ENCODE measurements at regions not wholly inside any gene's neighbourhood (a gene's known extent, or its start where the extent isn't known, plus 50 kb on each side); places are given as distances from the start of the nearest gene placed in this dataset.

GRCh38 chr6:119717942-119718341 is 368.4 kb upstream of the MAN1A1 start:
- TF ChIP-seq TAF1 (IDR thresholded peaks at IDR 0.05; ENCODE audit: borderline replicate concordance, low read depth, low read length): no peak
- no peak for TF ChIP-seq POLR2AphosphoS5 (IDR thresholded peaks at IDR 0.05; ENCODE audit: low read depth, low read length)
- TF ChIP-seq POLR2A (IDR thresholded peaks at IDR 0.05; ENCODE audit: low read depth, low read length): no peak
- no peak for DNase-seq (ENCODE audit: insufficient read length)

DNA sequence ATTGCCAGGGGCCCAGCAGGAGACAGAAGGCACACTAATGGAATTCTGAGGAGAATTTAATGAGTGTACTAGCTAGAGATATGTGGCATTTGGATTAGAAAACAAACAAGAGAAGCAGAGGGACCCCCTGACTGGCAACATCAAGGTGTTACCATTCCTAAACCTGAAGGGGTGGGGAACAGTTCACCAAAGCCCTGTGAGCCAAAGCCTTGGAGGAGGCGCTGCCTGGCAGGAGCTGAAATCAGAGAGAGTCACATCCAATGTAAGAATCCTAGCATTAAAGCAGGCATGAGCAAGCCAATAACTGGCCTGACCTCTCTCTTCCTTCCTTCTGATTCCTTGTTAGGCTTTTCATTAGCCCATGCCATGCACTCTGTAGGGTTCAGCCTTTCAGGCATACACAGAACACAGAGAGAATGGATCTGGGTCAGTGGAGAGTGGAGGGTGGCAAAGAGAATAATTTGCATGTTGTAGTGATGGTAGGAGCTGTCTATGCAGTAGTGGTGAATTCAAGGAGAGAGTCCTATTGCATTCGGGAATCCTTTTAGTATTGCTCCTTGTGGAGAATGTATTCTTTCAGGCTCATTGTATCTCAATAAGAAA is 367.2 kb upstream of the MAN1A1 start:
- DNase-seq (ENCODE audit: insufficient read length) (no peak), FAIRE-seq (no peak)
- no peak for TF ChIP-seq POLR2A (IDR thresholded peaks at IDR 0.05; ENCODE audit: low read depth, low read length)

More at GRCh38 chr6:119717942-119718341, 368.4 kb upstream of the MAN1A1 start:
- FAIRE-seq: no peak

DNA sequence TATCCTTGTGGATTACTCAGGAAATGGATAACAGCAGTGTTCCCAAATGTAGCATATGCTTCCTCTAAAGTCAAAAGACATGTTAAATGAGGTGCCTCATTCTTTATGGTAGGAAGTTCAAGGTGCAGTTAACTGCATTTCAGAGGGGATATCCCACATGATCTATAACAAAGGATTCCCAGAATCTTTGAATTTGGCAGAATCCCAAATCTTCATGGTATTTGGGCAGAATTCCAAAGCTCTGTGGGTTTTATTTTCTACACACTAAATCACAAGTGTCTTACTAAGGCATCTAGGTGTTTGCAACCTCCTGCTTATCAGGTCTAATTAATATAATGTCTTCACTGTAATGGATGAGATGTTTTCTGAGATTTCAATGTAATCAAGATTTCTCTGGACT is 364.3 kb upstream of the MAN1A1 start:
- FAIRE-seq (no peak), DNase-seq (ENCODE audit: insufficient read length) (no peak)
- TF ChIP-seq TAF1 (IDR thresholded peaks at IDR 0.05; ENCODE audit: borderline replicate concordance, low read depth, low read length) (no peak), POLR2AphosphoS5 (IDR thresholded peaks at IDR 0.05; ENCODE audit: low read depth, low read length) (no peak), POLR2A (IDR thresholded peaks at IDR 0.05; ENCODE audit: low read depth, low read length) (no peak)

DNA sequence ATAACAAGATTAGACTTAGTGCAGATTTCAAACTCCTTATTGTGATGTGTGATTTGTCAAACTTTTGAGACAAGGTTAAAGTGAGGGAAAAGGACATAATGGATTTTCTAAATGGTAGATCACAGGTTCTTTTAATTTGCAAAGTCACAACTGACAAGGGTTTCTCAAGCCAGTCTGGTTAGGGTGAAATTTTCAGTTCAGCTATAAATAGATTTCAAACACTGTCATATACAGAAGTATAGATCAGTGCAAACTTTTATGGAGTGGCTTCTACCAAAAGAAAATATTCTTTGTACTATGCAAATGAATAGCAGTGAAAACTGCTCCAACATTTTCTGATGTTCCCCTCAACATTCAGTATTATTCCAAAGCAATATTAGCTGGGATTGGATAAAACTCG is 337.1 kb upstream of the MAN1A1 start:
- FAIRE-seq (no peak), DNase-seq (ENCODE audit: insufficient read length) (no peak)
- no peak for TF ChIP-seq POLR2AphosphoS5 (IDR thresholded peaks at IDR 0.05; ENCODE audit: low read depth, low read length)
- no peak for TF ChIP-seq POLR2A (IDR thresholded peaks at IDR 0.05; ENCODE audit: low read depth, low read length)
- TF ChIP-seq TAF1 (IDR thresholded peaks at IDR 0.05; ENCODE audit: borderline replicate concordance, low read depth, low read length): no peak

- no peak for FAIRE-seq
- DNase-seq (ENCODE audit: insufficient read length): no peak
- TF ChIP-seq POLR2AphosphoS5 (IDR thresholded peaks at IDR 0.05; ENCODE audit: low read depth, low read length): no peak
- TF ChIP-seq TAF1 (IDR thresholded peaks at IDR 0.05; ENCODE audit: borderline replicate concordance, low read depth, low read length): no peak
- no peak for TF ChIP-seq POLR2A (IDR thresholded peaks at IDR 0.05; ENCODE audit: low read depth, low read length)
Measured at GRCh38 chr6:119686240-119686639, 336.7 kb upstream of the MAN1A1 start.

DNA sequence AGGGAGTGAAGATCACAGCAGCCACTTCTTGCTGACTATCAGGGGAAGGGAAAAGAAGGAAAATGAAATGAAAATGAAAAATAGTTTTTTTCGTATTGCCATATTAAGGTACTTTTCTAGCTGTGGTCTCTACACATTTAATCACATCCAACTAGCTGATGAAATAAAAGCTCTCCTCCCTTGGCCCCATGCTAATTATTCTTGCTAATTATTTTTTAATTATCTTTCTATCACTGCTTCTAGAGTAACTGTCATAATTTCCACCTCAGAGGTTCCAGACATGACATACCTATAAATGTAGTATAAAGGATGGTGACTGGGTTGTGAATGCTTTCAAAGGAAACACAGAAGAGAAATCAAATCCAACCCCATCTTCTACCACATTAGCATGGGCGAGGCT is 334.1 kb upstream of the MAN1A1 start:
- DNase-seq (ENCODE audit: insufficient read length) (no peak), FAIRE-seq (no peak)
- no peak for TF ChIP-seq POLR2AphosphoS5 (IDR thresholded peaks at IDR 0.05; ENCODE audit: low read depth, low read length)
- TF ChIP-seq POLR2A (IDR thresholded peaks at IDR 0.05; ENCODE audit: low read depth, low read length): no peak
- TF ChIP-seq TAF1 (IDR thresholded peaks at IDR 0.05; ENCODE audit: borderline replicate concordance, low read depth, low read length): no peak

GRCh38 chr6:119683031-119683430 is 333.5 kb upstream of the MAN1A1 start:
- FAIRE-seq: no peak
- DNase-seq (ENCODE audit: insufficient read length): no peak
- TF ChIP-seq POLR2AphosphoS5 (IDR thresholded peaks at IDR 0.05; ENCODE audit: low read depth, low read length): no peak
- no peak for TF ChIP-seq POLR2A (IDR thresholded peaks at IDR 0.05; ENCODE audit: low read depth, low read length)
- no peak for TF ChIP-seq TAF1 (IDR thresholded peaks at IDR 0.05; ENCODE audit: borderline replicate concordance, low read depth, low read length)

DNA sequence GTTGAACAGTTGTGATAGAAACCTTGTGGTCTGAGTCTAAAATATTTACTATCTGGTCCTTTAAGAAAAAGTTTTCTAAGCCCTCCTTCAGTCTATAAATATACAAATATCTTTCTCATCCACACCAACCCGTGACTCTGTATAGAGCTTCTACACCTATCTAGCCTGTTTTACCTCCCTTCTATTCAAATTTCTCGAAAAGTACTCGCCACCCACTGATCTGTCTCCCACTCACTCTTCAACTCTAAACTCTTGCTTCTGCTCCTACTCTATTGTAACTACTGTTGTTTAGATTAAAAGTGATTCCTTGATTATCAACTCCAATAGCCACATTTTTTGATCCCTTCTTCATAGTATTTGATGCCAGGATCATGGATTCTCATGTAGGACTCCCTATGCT is 329.4 kb upstream of the MAN1A1 start:
- TF ChIP-seq POLR2A (IDR thresholded peaks at IDR 0.05; ENCODE audit: low read depth, low read length) (no peak), TAF1 (IDR thresholded peaks at IDR 0.05; ENCODE audit: borderline replicate concordance, low read depth, low read length) (no peak), POLR2AphosphoS5 (IDR thresholded peaks at IDR 0.05; ENCODE audit: low read depth, low read length) (no peak)
- FAIRE-seq (no peak), DNase-seq (ENCODE audit: insufficient read length) (no peak)

DNA sequence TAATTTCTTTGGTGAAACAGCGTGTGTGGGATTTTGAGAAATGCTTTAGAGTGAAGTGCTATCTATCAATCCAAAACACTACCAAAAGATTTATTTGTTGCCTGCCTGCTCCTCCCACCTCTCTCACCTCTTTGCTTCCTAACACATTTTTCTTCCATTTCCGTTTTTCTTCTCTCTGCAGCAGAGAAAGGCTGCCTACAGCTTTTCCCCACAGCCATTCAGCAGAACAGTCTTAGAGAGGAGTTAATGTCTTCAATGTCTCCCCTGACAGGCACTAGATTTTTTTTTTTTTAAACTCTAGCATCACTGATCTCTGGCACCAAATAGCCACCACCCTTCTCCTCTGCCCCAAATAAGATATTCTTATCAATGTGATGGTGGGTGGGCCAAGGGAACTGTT is 327.8 kb upstream of the MAN1A1 start:
- TF ChIP-seq TAF1 (IDR thresholded peaks at IDR 0.05; ENCODE audit: borderline replicate concordance, low read depth, low read length) (no peak), POLR2AphosphoS5 (IDR thresholded peaks at IDR 0.05; ENCODE audit: low read depth, low read length) (no peak), POLR2A (IDR thresholded peaks at IDR 0.05; ENCODE audit: low read depth, low read length) (no peak)
- DNase-seq (ENCODE audit: insufficient read length) (no peak), FAIRE-seq (no peak)

- no peak for TF ChIP-seq POLR2AphosphoS5 (IDR thresholded peaks at IDR 0.05; ENCODE audit: low read depth, low read length)
- TF ChIP-seq POLR2A (IDR thresholded peaks at IDR 0.05; ENCODE audit: low read depth, low read length): no peak
- no peak for TF ChIP-seq TAF1 (IDR thresholded peaks at IDR 0.05; ENCODE audit: borderline replicate concordance, low read depth, low read length)
- FAIRE-seq (no peak), DNase-seq (ENCODE audit: insufficient read length) (no peak)
Measured at GRCh38 chr6:119676961-119677360, 327.4 kb upstream of the MAN1A1 start.

DNA sequence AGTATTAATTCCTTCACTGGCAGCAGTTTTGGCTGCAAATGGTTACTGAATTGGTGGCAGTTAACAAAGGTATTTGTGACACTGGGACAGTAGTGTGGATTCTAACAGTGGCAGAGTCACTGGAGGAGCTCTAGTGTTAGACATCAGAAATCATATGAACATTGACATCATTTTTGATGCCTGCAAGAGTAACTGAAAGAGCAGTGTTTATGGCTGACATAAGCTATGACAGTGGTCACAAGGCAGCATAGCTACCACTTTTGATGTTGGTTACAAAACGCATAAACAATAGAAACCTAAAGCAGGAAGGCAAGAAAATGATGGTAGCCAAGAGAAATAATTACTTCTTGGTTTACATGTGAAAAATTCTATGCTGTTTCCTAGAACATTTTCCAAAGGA is 326.7 kb upstream of the MAN1A1 start:
- TF ChIP-seq POLR2AphosphoS5 (IDR thresholded peaks at IDR 0.05; ENCODE audit: low read depth, low read length) (no peak), TAF1 (IDR thresholded peaks at IDR 0.05; ENCODE audit: borderline replicate concordance, low read depth, low read length) (no peak), POLR2A (IDR thresholded peaks at IDR 0.05; ENCODE audit: low read depth, low read length) (no peak)
- FAIRE-seq (no peak), DNase-seq (ENCODE audit: insufficient read length) (no peak)

DNA sequence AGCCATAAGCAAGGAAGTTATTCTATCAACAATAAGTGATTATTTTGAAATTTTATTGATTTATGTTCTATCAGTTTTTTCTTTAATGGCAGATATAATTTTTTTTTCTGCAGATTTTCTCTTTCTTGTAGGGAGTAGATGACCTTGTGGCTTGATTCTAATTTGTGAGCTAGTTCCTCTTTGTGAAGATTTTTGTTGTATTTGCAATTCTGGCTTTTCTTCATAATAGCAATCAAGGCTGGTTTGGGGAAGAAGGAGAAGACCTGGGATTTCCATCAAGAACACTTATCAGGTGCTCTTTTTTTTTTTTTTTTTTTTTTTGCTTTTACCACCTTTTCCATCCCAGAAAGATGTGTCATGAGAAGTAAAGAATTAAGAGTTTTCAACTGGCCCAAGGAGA is 324.2 kb upstream of the MAN1A1 start:
- DNase-seq (ENCODE audit: insufficient read length) (no peak), FAIRE-seq (no peak)

DNA sequence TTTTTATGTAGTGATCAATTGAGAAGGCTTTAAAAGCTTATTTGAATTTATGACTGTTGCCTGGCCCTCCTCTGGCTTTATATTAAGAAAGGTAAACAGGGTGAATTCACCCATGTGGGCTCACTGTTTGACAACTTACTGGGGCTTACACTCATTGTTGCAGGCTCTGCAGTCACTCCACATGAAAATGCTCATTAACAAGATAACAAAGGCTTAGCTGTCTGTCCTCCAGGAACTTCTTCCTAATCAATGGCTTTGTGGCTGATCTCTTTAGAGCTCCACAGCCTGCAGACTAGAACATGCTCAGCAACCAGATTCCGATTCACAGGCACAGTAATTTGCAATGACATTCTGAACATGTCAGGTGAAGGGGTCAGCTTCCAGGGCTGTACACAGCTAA is 323.2 kb upstream of the MAN1A1 start:
- no peak for DNase-seq (ENCODE audit: insufficient read length)

More for the DNA sequence above, 324.2 kb upstream of the MAN1A1 start:
- TF ChIP-seq POLR2AphosphoS5 (IDR thresholded peaks at IDR 0.05; ENCODE audit: low read depth, low read length) (no peak), TAF1 (IDR thresholded peaks at IDR 0.05; ENCODE audit: borderline replicate concordance, low read depth, low read length) (no peak), POLR2A (IDR thresholded peaks at IDR 0.05; ENCODE audit: low read depth, low read length) (no peak)

More for the DNA sequence above, 323.2 kb upstream of the MAN1A1 start:
- TF ChIP-seq TAF1 (IDR thresholded peaks at IDR 0.05; ENCODE audit: borderline replicate concordance, low read depth, low read length) (no peak), POLR2A (IDR thresholded peaks at IDR 0.05; ENCODE audit: low read depth, low read length) (no peak), POLR2AphosphoS5 (IDR thresholded peaks at IDR 0.05; ENCODE audit: low read depth, low read length) (no peak)
- no peak for FAIRE-seq
